Neural progenitor cell (in vitro differentiated cells): ENCODE measurements at regions not wholly inside any gene's neighbourhood (a gene's known extent, or its start where the extent isn't known, plus 50 kb on each side); places are given as distances from the start of the nearest gene placed in this dataset. TPM values are rescaled to one million over a fixed set of nuclear protein-coding genes. Genes with fewer than 3 reads are reported as not detected.

Experiments used
- small RNA-seq: library from RNA; depleted of rRNA; stranded (forward); fragments of <200 nt; gene quantifications from one replicate; pipeline ENCODE3, GENCODE V24; 2015

Small RNA genes lying in the stretch of these regions (small RNA-seq; reads per million reads assigned to genes)
- gene AC105424.1 (not detected), gene RF00156 (not detected), gene RN7SL205P (not detected), gene RNU6-224P (not detected)
